Sigmoid colon (tissue), 3 donors: ENCODE measurements at regions not wholly inside any gene's neighbourhood (a gene's known extent, or its start where the extent isn't known, plus 50 kb on each side); places are given as distances from the start of the nearest gene placed in this dataset.
"Not testable (repeated sequence)": the region's sequence is repeated elsewhere in the genome, so short reads cannot be mapped to it uniquely, and the experiment has no call there.

Experiments used
- CTCF ChIP-seq, 4 experiments: fragments of 450-650 bp in 3 of 4; fragments of 200-600 bp in 1 of 4; IDR thresholded peaks; one replicate each; pipeline ENCODE4 v1.5.1; 2016 to 2019; ENCODE audit warnings: antibody characterized with exemption in 4 of 4, mild to moderate bottlenecking in 3 of 4, moderate library complexity in 2 of 4
- POLR2A ChIP-seq, 2 donors: fragments of 450-650 bp; IDR thresholded peaks; one replicate each; pipeline ENCODE4 v1.6.1; 2016; ENCODE audit warnings: antibody characterized with exemption in 2 of 2, mild to moderate bottlenecking in 2 of 2, moderate library complexity in 2 of 2

GRCh38 chr22:17298805-17299502, 70.3 kb upstream of the CECR2 start:
- not testable (repeated sequence) for TF ChIP-seq POLR2A, CTCF (IDR thresholded peaks at IDR 0.05)
